ENCODE measurements at regions not wholly inside any gene's neighbourhood (a gene's known extent, or its start where the extent isn't known, plus 50 kb on each side); places are given as distances from the start of the nearest gene placed in this dataset.

DNA sequence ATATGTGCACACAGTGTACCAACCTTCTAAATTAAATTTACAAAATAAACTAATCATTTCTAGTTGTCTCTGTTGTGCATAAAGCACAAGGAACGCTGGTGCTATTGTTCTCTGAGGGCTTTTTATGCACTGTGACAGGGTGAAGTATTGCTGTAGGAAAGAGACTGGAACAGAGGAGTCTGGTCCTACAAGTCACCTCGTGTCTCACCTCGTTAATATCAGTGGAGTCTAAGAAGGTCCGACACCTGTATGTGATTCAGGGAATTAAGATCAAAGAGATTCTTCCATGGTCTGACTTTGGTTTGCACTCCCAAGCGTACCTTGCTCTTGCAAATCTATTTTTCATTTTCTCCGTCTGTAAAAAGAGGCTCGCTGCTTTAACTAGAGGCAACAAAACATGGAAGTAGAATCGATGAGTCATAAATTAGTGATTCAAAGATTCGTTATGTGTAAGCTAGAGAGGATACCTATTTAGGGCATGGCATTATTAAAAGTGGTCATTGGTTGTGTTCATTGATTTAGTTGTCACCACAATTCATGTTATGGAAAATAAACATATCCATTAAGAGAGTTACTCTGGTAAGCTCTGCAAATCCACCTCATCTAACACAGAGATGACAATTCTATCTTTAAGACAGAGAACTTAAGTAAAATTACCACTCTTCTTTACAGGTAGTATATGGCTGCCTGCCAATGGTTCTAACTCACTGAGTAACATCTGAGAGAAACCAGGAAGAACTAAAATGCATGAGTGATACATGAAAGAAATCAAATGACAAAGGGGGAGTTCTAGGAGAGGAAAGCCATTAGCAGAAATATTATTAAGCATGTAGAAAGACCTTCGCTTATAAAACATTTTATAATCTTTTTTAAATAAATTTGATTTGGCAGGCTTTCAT, 219.4 kb upstream of the GBE1 start:
- H3K4me3 ChIP-seq (ENCODE audit: control insufficient read depth, low read depth, low read length) = no peak overlapping the region
- TF ChIP-seq, protein P1, sequence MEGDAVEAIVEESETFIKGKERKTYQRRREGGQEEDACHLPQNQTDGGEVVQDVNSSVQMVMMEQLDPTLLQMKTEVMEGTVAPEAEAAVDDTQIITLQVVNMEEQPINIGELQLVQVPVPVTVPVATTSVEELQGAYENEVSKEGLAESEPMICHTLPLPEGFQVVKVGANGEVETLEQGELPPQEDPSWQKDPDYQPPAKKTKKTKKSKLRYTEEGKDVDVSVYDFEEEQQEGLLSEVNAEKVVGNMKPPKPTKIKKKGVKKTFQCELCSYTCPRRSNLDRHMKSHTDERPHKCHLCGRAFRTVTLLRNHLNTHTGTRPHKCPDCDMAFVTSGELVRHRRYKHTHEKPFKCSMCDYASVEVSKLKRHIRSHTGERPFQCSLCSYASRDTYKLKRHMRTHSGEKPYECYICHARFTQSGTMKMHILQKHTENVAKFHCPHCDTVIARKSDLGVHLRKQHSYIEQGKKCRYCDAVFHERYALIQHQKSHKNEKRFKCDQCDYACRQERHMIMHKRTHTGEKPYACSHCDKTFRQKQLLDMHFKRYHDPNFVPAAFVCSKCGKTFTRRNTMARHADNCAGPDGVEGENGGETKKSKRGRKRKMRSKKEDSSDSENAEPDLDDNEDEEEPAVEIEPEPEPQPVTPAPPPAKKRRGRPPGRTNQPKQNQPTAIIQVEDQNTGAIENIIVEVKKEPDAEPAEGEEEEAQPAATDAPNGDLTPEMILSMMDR (conservative IDR thresholded peaks at IDR 0.05; ENCODE audit: control insufficient read depth, insufficient read depth, low read depth, low read length) = no peak
- DNase-seq (ENCODE audit: low read depth) = no peak

DNA sequence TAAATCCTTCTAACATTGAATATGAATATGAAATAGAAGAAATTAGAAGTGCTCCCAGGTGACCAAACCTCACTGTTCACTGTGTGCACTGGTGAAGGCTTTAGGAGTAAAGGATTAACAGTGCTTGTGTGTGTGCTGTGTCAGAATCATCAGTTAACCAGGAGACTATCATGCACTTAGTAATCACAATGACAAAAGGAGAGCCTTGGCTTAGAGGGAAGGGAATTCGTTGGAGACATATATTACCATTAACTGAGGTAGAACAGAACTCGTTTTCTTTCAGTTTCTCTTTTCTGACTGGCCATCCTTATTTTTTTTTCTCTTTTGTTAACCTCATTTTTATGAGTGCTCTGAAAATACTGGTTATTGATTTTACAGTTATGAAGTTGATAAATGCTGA, 213.3 kb upstream of the GBE1 start:
- TF ChIP-seq, protein P1 (conservative IDR thresholded peaks at IDR 0.05; ENCODE audit: control insufficient read depth, insufficient read depth, low read depth, low read length) = no peak
- no peak for DNase-seq (ENCODE audit: low read depth)
- H3K4me3 ChIP-seq (ENCODE audit: control insufficient read depth, low read depth, low read length) = no peak overlapping the region

DNA sequence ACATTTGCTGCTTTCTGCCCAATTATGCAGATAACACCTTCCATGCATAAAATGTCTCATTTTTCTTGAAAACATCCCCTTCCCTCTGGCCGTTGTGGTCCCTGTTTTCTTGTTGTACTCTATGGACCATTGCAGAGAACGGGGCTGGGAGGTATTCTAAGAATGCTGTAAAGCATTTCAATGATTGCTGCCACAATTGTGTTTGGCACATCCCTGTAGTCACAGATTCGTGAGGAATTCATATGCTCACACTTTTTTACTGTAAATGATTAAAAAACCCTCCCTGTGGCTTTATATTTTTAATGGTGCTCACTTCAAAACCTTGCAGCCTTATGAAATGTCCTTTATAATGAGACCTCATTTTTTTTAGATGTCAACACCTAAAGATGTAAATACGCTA, 207.2 kb upstream of the GBE1 start:
- TF ChIP-seq, protein P1 (conservative IDR thresholded peaks at IDR 0.05; ENCODE audit: control insufficient read depth, insufficient read depth, low read depth, low read length) = no peak
- no peak for DNase-seq (ENCODE audit: low read depth)

DNA sequence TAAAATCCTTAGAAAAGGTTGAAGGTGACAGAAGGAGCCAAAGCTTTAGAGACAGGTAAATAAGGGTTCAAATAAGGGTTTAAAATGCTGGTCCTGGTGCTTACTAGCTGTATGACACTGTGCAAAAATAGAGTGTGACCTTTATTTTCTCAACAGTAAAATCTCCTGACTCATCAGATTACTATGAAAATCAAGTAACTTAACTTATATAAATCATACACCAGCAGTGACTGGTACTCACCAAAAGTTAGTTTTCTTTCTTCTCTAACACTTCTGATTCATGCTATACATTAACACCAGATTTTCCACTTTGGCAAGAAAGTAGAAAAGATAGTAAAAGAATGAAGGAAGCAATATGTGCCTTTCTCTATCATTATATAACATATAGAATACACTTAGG, 205.9 kb upstream of the GBE1 start:
- no peak for DNase-seq (ENCODE audit: low read depth)
- H3K4me3 ChIP-seq (ENCODE audit: control insufficient read depth, low read depth, low read length) = no peak overlapping the region
- TF ChIP-seq, protein P1 (conservative IDR thresholded peaks at IDR 0.05; ENCODE audit: control insufficient read depth, insufficient read depth, low read depth, low read length) = no peak

More for the DNA sequence above, 207.2 kb upstream of the GBE1 start:
- no peak overlapping the region for H3K4me3 ChIP-seq (ENCODE audit: control insufficient read depth, low read depth, low read length)

DNA sequence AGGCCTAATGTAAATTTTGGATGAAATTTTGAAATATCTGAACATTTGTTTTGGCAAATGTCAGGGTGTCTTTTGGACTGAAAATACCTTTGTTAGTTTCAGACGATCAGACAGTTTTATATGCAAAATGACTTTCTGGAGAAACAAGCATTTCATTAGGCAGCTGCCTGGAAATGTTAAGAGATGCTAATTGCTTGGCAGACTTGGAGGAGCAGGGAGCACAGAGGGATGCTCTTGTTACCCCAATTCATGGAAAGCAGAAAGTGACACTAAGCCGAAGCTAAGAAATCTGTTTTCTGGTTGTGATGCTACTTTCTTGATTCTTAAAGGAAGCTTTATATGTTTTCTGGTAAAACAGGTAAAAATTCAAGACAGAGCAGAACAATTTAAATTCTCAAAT, 204.3 kb upstream of the GBE1 start:
- H3K4me3 ChIP-seq (ENCODE audit: control insufficient read depth, low read depth, low read length) = no peak overlapping the region
- DNase-seq (ENCODE audit: low read depth) = no peak
- TF ChIP-seq, protein P1 (conservative IDR thresholded peaks at IDR 0.05; ENCODE audit: control insufficient read depth, insufficient read depth, low read depth, low read length) = no peak

DNA sequence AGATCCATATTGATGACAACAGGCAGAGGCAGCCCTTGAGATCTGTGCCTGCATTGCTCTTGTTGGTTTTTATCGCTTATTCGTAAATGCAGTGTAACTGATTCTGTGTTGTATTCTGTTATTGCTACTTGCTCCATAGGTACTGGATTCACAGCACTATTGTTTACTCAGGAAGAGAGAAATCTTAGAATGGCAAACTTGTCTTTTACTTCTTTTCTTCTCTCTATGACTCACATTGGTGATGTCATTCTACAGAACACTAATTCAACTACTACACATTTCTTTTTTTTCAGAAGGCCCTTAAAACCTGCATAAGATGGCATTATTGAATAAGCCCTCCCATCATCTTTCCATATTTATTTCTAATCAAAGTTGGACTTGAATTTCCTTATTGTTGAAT, 201.0 kb upstream of the GBE1 start:
- DNase-seq (ENCODE audit: low read depth) = peak; percentile 12

More for the DNA sequence above, 201.0 kb upstream of the GBE1 start:
- no peak overlapping the region for H3K4me3 ChIP-seq (ENCODE audit: control insufficient read depth, low read depth, low read length)
- TF ChIP-seq, protein P1 (conservative IDR thresholded peaks at IDR 0.05; ENCODE audit: control insufficient read depth, insufficient read depth, low read depth, low read length) = no peak

Measured in fibroblast of mammary gland (primary cell).